PC-9 (cell line): ENCODE measurements at regions not wholly inside any gene's neighbourhood (a gene's known extent, or its start where the extent isn't known, plus 50 kb on each side); places are given as distances from the start of the nearest gene placed in this dataset.

Experiments used
- EZH2 ChIP-seq: fragments of 200-600 bp; sonication (generic); IDR thresholded peaks from 2 replicates; pipeline ENCODE4 v1.8.0; 2017; ENCODE audit warnings: antibody characterized with exemption, low read depth
- TF ChIP-seq, protein P1 (sequence below): fragments of 200-600 bp; sonication (generic); conservative IDR thresholded peaks from 2 replicates; pipeline ENCODE4 v1.6.1; 2017; ENCODE audit warnings: mixed run types, antibody characterized with exemption, mild to moderate bottlenecking, moderate library complexity

DNA sequence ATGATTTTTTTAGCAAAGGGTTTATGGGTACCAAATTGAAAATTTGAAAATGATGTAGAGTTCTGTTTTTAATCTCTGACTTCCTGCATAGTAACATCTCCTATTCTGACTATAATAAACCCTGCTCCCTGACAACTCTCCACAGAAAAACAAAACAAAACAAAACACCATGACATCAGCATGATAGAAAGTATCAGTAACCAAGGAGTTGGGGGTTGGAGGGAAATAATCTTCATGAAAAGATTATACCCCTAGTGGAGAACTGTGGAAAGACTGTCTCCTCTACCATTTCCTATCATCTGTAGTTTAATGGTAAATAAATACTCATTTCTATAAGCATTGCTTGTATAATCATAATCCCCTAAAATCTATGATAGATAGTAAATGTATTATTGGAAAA, 1034.8 kb downstream of the NLGN4Y start:
- TF ChIP-seq, protein P1, sequence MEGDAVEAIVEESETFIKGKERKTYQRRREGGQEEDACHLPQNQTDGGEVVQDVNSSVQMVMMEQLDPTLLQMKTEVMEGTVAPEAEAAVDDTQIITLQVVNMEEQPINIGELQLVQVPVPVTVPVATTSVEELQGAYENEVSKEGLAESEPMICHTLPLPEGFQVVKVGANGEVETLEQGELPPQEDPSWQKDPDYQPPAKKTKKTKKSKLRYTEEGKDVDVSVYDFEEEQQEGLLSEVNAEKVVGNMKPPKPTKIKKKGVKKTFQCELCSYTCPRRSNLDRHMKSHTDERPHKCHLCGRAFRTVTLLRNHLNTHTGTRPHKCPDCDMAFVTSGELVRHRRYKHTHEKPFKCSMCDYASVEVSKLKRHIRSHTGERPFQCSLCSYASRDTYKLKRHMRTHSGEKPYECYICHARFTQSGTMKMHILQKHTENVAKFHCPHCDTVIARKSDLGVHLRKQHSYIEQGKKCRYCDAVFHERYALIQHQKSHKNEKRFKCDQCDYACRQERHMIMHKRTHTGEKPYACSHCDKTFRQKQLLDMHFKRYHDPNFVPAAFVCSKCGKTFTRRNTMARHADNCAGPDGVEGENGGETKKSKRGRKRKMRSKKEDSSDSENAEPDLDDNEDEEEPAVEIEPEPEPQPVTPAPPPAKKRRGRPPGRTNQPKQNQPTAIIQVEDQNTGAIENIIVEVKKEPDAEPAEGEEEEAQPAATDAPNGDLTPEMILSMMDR, result no peak
- TF ChIP-seq EZH2, result no peak
